DMS 273 (cell line): ENCODE measurements at regions not wholly inside any gene's neighbourhood (a gene's known extent, or its start where the extent isn't known, plus 50 kb on each side); places are given as distances from the start of the nearest gene placed in this dataset.
"Not testable (repeated sequence)": the region's sequence is repeated elsewhere in the genome, so short reads cannot be mapped to it uniquely, and the experiment has no call there.

Source experiments
- DNase-seq: peaks from one replicate; lab custom pipeline; 2025; ENCODE audit not compliant: unreplicated experiment; lab: John Stamatoyannopoulos, UW

DNA sequence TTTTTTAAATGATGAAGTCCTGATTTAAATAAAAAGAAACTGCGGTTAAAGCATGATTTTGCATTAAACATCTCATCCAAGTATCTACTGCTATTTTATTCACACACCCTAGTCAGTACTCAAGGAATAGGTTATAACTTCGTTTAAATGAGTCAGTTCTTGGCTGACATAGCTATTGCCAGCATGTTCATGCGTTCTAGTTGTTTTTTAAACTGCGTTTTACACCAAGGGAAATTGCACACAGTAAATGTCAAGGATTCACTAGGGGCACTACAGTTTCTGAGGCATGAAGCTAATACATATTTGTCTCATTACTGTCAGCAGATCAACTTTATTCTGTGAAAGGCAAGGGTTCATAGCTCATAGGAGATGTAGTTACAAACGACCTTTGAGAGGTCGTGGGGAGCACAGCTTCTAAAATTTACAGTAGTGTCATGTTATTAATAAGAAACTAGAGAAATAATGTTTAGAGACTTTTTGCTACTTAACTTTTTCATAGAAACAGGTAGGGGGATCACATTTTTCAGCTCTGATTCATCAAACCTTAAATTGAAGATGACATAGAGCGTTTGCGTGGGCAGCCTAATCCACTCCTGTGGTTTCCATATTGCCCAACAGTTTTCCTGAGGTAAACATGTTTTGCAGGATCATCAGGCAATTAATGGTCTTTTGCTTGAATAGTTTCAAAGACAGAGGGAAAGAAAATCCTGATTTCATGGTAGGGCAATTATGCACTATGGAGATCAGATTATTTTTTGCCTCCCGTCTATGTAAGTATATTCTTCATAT, 2222.7 kb upstream of the WWC1 start:
- no peak for DNase-seq

- DNase-seq = no peak
These were observed 2217.4 kb upstream of the WWC1 start for GRCh38 chr5:166073901-166074581.

GRCh38 chr5:166074582-166075481, 2216.6 kb upstream of the WWC1 start:
- no peak for DNase-seq

DNA sequence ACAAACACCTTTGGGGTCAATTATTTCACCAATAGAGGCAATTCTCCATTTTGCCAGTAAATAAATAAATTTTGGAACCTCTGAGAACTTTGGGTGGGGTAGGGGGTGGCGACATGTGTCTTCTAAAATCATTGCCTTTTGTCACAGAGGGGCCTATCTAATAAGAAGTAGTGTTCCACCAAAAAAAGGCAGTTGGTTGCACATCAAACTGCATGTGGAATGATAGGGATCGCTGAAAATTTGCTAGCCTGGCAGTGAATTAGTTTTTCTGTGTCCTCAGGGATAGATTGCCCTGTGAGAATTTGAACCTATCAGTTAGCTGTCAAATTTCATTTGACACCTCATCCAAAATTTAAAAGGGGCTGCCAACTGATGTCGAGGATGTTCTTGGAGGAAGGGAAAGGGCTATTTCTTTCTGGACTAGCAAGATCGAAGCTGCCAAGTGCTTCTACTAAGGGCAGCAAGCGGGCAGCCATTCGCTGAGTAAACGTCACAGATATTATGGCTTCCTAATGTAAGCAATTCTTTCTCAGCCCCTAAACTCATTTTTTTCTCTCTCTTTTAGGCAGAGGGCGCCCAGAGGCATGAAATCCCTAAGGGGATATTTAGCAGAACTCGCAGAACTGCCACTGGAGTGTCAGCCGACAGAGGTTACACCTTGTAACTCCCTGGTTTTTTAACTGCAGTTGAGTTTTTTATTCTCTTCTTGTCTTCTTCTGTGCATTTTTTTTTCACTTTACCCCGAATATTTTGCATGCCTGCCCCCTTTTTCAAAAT, 2208.1 kb upstream of the WWC1 start:
- DNase-seq = no peak

GRCh38 chr5:166086568-166086967, 2204.9 kb upstream of the WWC1 start:
- no peak for DNase-seq

DNA sequence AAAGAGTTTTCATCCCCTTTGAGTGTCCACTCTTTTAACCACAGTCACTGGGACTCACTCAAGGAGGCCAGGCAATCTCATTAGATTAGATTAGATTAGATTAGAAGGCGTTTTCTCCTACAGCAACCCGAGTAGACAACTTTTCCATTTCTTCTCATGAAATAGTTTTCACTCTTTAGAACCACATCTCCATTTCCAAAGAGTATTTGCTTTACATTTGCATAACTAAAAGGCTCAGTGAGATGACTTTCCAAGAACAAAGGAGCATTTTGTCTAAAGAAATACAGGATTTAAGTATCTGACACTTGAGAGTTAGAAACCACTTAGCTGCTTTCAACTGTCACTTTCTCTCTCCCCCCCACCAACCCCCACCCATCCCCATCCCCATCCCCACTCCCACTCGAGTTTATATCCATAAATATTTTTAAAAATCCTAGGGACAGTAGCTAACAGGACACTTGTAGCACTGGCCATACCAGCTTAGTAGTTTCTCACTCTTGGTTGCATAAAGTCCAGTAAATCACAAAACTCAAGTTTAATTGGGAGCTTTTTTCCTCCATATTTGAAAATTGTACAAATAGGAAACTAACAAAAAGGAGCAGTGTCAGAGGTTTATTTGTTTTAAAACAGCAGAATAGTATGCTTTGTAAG, 2202.9 kb upstream of the WWC1 start:
- no peak for DNase-seq

- no peak for DNase-seq
These were observed 2199.5 kb upstream of the WWC1 start for GRCh38 chr5:166091931-166092330.

DNA sequence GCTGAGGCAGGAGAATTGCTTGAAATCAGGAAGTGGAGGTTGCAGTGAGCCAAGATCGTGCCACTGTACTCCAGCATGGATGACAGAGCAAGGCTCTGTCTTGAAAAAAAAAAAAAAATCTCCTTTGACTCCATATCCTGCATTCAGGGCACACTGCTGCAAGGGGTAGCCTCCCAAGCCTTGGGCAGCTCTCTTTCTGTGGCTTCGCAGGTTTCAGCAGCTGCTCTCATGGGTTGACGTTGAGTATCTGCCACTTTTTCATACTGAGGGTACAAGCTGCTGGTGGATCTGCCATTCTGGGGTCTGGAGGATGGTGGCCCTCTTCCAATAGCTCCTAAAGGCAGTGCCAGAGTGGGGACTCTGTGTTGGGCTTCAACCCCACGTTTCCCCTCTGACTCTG, 2198.1 kb upstream of the WWC1 start:
- DNase-seq = no peak

DNA sequence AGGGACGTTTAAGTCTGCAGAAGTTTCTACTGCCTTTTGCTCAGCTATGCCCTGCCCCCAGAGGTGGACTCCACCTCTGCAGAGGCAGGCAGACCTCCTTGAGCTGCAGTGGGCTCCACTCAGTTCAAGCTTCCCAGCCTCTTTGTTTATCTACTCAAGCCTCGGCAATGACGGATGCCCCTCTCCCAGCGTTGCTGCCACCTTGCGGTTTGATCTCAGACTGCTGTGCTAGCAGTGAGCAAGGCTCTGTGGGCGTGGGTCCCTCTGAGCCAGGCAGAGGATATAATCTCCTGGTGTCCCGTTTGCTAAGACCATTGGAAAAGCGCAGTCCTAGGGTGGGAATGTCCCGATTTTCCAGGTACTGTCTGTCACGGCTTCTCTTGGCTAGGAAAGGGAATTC, 2188.5 kb upstream of the WWC1 start:
- no peak for DNase-seq

DNA sequence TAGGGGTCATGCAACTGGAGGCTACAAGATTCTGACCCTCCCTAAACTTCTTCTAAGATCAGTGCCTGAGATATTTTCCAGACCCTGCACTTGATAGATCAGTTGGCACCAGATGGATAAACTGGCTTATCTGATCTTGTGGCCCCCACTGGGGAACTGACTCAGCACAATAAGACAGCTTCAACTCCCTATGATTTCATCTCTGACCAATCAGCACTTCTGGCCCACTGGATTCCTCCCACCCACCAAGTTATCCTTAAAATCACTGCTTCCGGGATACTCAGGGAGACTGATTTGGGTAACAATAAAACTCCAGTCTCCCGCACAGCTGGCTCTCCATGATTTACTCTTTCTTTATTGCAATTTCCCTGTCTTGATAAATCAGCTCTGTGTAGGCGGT, 2180.4 kb upstream of the WWC1 start:
- DNase-seq = no peak

- DNase-seq = no peak
These were observed 2174.1 kb upstream of the WWC1 start for GRCh38 chr5:166117072-166118066.

DNA sequence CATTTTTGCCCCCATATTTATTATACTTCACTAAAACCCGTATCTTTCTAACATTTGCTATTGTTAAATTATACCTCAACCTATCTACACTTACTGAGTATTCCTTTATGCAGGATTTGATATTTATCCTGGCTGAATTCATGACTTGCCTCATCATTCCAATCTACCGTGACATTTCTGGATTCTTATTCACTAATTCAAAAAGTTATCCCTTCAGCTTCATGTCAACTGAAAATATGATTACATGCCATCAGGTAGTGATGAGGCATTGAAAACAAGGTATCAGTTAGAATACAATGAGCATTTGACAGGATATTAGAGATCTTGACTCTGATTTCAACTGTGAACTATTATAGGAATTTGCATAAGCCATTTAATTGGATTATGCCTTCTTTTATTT, 2171.9 kb upstream of the WWC1 start:
- DNase-seq = no peak

GRCh38 chr5:166123717-166124116, 2167.7 kb upstream of the WWC1 start:
- DNase-seq = no peak

- DNase-seq = no peak
These were observed 2163.5 kb upstream of the WWC1 start for GRCh38 chr5:166127766-166128570.

DNA sequence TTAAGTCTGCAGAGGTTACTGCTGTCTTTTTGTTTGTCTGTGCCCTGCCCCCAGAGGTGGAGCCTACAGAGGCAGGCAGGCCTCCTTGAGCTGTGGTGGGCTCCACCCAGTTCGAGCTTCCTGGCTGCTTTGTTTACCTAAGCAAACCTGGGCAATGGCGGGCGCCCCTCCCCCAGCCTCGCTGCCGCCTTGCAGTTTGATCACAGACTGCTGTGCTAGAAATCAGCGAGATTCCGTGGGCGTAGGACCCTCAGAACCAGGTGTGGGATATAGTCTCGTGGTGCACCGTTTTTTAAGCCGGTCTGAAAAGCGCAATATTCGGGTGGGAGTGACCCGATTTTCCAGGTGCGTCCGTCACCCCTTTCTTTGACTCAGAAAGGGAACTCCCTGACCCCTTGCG, 2146.3 kb upstream of the WWC1 start:
- not testable (repeated sequence) for DNase-seq

DNA sequence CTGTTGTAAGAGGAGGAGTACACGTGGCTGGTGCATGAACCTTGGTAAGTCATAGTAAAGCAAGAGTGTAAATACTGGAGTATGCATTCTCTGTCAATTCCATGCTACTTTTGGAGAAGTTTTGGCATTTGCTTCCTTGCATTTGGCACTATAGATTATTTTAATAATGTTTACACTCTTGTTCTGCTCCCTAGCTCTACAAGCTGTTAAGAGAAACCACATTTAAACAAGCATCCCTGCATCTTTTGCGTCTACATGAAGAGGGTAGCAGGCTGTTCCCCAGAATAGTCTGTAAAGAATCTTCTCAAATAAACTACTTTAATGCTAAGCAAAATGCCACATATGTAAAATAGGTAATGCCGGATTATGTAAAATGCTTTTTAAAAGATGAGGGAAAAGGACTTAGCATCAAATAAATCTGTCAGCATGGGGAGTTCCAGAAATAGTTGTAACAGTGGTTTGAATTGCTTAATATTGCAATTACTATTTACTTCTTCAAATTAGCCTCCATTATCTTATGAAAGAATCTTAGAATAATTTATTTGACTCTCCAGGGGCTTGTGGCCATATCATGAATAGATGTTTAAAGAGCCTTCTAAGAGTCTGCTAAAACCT, 2127.3 kb upstream of the WWC1 start:
- DNase-seq = no peak

- peak; percentile 0 for DNase-seq
These were observed 2125.8 kb upstream of the WWC1 start for GRCh38 chr5:166165596-166165995.

DNA sequence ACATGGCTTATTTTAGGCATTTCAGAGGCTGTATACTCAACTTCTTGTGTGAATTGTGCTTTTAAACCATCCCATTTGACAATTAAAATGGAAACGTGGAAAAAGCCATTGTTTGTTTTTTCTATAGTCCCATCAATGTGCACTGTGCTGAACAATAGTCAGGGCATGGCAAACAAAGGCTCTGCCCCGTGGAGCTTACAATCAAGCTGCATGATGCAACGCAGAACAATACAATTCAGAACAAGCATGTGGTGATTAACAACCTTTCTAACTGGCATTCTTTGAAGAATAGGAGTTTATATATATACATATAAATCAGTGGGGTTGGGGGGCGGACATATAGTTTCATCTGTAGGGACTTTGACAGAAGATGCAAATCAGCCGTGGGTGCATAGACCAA, 2125.4 kb upstream of the WWC1 start:
- no peak for DNase-seq
